Activated T-cell treated with anti-CD3 and anti-CD28 coated beads, Interleukin-2, amount 50 U/mL, for 1 hour (primary cell): ENCODE measurements at regions not wholly inside any gene's neighbourhood (a gene's known extent, or its start where the extent isn't known, plus 50 kb on each side); places are given as distances from the start of the nearest gene placed in this dataset.

Source experiments
- DNase-seq: peaks from one replicate; pipeline ENCODE4 v3.0.0-alpha.2; 2020

DNA sequence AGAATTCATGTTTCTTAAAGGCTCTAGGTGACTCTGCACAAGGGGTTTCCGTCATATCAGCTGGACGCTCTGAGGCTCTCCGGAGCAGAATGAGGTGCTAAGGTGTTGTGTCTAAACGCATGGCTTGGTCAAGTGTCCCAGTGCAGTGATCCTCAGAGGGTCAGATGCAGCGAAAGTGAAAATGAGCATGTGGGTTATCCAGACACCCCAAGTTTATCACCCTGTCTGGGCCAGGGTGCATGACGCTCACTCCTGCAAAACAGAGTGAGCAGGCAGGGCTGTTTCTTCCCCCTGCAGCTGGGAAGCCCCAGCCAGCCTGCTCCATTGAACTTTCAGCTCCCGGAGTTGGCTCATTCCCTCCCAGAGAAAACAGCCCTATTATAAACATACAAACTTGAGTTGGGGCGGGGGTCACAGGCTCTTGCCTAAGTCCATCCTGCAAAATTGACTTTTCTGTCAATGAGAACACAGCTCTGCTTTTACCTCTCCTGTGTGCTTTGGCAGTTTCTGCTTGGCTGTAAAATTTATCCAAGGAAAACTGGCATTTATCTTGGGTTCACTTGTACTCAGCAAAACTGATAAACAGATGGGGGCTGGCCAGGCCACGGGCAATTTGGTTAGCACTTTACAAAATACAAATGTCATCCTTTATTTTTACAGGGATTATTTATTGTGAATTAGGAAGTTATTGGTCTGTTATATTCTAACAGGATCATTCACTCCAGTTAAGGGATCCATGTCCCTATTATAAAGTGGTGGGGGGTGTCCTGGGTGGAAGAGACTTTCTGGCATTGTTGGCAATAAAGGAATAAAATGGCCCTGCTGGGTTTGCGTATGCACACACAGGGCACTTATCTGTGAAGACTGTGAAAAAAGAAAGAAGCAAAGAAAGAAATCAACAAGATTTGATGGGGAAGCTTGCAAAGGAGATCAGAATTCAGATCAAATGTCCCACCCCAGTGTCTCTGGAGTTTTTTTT, 154.9 kb downstream of the FOXA2 start:
- no peak for DNase-seq

DNA sequence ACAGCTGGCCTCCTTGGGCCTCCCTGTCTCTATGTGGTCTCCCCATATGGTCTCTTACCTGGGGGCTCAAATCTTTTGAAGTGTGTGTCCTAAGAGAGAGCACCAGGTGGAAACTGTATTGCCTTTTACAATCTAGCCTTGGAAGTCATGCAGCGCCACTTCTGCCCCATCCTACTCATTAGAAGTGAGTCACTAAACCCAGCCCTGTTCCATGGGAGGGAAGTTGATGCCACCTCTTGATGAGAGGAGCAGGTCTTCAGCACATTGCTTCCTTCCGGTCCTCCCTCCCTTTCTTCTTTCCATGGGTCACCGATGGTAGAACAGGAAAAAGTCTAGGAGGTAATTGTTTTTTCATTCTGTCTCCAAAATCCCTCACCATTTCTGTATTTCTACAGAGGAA, 156.3 kb downstream of the FOXA2 start:
- no peak for DNase-seq

DNA sequence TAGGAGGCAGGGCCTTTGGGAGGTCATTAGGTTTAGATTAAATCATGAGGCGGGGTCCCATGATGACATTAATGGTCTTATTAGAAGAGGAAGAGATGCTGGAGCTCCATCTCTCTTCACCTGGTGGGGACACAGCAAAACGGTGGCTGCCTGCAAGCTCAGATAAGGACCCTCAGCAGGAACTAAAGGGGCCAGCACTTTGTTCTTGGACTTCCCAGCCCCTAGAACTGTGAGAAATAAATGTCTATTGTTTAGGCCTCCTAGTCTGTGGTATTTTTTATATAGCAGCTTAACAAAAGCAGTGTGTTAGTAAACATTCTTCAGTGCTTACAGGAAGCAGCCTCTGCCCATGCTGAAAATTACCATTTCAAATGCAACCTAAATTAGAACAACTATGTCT, 157.6 kb downstream of the FOXA2 start:
- no peak for DNase-seq

DNA sequence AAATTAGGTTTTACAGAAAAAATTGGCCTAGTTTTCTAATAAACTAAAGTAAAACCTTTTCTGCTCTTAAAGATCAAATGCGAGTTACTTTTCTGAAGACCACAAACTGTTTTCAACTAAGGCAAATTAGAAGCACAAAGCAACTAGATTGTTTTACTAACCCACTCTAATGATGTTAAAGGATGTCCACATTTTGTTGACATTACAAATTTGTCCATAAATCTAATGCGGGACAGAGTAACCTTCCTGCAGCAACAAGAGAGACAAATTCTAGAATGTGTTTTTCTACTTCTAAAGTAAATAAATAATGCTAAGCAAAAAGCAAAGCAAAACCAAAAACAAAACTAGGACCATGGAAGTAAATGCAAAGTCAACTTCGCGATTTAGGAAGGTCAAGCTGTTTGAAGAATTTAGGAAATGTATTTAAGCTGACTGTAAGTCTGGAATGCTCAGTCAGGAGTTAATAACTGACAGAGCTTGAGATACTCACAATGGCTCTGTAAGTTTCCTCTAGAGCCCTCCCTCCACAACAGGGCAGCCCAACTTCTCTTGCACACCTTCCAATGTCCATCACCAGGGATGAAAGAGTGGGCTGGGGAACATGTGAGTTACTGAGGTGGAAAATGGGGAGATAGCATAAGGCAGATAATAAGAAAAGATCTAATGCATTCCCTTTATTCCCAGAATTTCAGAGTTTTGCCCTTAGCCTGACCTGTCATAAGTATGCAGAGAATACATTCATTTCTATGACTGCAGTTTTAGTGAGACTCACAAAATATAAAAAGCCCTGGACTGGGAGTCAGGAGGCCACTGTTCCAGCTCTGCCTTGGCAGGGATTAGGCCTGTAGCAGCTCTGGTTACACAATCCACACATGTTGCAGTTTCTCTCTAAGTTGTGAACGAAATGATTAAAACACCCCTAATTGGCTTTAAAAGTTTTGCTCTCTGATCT, 158.8 kb downstream of the FOXA2 start:
- no peak for DNase-seq

DNA sequence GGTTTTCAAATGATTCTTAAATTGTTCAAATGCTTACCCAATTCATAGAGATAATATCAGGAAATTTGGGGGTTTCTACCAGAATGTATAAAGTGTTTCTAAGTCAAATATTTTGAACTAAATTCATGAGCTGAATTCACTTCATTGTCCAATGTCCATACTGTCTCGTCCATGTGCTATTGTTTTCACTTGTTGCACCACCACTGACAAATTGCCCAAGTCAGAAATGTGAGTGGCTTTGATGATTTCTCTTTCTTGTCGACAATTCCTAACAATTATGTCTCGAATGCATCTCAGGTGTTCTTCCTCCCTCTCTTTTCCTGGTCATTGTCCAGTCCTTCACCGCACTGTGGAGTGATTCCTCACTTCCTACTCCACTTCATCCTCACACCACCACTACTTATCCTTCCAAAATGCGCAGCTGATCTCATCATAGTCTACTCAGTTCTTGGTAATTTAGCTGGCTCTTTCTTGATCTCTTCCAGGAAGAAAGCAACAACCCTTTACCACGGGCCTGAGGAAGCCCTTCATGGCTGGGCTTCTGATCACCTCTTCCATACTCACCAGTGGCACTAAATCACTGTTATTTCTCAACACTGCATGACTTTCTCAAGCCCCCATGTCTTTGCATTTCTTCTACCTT, 161.1 kb downstream of the FOXA2 start:
- no peak for DNase-seq

DNA sequence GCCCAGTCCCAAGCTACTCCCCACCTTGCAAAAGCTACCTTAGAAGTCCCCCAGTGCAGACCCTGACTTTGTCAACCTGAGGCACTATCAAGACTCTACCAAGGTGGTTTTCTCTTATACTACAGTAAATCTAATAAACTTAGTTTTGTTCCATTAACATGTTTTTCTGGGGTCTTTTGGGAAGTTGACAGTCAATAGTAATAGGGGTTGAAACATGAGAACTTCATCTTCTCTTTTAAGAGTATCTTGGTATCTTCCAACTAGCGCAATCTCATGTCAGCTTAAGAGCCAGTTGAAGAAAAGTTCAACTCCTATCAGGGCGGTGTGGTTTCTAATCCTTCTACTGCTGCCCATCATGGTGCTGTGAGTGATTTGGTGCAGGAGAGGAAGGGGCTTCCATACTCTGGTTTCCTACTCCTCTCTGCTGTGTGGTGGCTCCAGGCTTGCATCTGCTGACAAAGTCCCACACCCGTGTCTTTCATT, 164.2 kb downstream of the FOXA2 start:
- no peak for DNase-seq

DNA sequence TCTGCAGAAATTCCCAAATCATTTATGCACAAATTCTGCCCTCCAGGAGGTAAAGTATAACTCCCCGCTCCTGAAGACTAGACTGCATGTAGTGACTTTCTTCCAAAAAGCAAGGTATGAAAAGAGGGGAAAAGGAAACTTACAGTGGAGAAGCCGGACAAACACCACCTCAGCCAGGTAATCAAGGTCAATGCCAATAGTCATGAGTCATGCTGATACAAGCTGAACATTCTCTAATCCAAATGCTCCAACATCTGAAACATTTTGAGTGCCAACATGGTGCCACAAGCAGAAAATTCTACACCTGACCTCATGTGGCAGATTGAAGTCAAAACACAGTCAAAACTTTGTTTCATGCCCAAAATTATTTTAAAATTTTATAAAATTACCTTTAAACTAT, 165.6 kb downstream of the FOXA2 start:
- DNase-seq = no peak

DNA sequence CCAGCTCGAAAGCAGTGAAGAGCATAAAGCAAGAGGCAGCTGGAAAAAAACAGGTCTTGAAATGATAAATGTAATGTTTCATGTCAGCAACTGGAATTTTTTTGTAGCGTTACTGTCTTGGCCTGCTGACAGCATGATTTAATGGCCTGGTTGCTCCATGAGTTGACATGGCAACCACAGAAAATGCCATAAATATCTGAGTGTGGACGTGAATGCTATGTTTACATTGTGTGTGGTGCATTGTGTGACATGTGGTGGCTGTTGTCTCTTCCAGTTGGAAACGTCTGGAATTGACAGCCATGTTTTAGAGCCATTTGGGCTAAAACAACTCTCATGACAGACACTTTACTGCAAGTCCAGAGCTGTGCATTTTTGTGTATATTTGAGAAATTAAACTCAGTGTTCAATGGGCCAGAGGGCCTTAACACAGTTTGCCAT, 170.0 kb downstream of the FOXA2 start:
- DNase-seq = no peak

DNA sequence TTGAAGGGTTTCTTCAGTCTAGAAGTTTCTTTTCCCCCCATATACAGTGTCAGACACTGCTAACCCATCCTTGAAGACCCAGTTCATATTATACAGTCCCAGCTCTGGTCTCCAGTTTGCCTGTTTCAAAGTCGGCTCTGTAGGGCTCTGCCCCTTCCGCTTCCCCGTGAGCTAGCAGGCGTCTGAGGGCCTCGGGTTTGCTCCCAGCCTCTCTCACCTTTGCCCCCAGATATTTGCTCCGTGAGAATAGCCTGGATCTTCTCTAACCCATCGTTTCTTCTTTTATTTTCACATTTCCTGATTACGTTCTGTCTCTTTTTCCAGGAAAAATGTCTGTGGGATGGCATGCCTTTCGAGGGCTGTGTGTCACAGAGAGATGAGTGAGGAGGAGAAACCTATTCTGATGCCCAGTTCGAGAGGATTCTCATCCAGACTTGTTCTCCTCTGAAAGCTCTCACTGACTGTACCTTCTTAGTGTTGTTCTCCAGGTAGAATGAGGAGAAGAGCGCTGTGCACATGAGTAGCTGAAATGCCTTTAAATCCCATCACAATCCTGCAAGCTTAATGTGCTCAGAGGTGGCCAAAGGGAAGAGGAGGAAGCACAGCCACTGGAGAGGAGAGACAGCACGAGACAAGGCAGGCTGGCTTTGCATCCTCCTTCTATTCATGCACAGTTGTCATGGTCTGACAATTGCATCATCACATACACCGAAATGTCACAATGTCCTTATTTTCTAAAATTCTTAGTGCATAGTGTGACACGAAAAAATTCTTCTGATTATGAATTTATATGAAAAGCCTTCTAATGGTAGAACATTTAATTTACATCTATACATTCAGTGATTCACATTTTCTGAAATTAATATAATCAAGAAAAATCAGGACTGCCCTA, 171.1 kb downstream of the FOXA2 start:
- no peak for DNase-seq

DNA sequence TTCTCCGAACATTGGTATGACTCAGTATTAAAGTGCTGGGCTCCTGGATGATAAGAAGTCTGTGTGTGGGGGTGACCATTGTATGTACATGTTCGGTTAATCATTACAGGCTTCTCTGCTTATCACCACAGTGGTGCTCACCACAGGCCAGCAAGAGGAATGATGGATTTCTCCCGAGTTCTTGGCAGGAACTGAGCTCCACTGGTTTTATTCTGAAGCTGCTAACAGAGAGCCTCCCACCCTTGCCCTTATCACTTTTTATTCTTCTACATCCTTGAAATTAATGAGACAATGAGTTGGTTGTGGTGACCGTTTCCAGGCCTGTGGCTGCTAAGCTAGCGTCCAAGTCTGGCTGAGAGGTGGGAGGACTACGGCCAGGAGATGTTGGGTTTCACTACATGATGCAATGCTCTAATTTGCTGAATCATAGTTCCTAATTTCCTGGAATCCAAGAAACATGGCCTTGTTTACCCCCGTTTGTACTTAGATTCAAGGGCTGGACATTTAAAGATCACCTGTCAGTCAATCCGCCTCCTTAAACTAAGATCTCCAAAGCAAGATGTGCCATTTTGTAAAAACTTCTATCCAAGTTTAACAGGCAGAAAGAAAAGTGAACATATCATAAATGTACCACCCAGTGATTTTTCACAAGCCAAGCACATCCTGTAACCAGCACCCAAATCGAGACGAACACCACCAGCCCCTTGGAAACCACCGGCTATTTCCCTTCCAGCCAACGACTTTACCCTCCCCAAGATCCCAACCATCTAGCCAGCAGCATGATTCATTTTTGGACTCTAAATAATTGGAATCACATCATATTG, 172.5 kb downstream of the FOXA2 start:
- DNase-seq = no peak

DNA sequence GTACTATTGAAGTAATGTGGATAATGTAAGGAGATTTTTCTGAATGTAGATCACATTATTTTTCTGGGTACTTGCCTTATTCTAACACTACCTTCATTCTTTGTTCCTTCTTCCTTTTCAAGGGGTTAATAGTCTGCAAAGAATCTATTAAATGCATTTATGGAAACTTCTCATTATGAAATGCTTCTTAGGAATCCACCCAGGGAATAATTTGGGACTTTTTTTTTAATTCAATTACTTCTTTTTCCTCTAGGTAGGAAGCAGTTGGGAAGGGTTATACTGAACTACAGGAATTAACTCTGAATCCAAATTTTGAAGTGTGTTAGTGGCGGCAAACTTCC, 173.1 kb downstream of the FOXA2 start:
- DNase-seq = no peak

DNA sequence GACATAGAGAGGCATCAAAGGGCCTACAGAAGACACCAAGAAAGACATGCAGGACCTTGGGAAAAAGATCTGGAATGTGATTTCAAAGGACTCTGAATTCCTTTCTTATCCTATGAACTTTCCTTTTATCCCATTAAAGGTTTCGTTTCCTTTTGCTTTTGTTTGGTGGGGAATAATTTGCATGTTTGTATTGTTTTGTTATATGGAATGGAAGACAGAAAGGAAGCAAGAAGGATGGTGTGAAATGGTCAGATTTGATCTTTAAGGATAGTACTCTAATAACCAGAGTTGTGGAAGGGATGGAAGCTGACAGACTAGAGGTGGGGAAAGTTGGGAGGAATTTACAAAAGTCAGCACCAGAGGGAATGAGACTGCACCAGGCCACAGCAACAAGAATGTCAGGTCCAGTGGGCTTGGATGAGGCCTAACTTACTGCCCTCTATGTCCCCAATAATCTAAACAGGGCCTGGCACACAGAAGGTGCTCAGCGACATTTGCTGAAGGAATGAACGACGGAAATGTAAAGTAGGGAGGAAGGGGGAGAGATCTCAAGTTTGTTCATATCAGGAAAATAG, 173.7 kb downstream of the FOXA2 start:
- no peak for DNase-seq

DNA sequence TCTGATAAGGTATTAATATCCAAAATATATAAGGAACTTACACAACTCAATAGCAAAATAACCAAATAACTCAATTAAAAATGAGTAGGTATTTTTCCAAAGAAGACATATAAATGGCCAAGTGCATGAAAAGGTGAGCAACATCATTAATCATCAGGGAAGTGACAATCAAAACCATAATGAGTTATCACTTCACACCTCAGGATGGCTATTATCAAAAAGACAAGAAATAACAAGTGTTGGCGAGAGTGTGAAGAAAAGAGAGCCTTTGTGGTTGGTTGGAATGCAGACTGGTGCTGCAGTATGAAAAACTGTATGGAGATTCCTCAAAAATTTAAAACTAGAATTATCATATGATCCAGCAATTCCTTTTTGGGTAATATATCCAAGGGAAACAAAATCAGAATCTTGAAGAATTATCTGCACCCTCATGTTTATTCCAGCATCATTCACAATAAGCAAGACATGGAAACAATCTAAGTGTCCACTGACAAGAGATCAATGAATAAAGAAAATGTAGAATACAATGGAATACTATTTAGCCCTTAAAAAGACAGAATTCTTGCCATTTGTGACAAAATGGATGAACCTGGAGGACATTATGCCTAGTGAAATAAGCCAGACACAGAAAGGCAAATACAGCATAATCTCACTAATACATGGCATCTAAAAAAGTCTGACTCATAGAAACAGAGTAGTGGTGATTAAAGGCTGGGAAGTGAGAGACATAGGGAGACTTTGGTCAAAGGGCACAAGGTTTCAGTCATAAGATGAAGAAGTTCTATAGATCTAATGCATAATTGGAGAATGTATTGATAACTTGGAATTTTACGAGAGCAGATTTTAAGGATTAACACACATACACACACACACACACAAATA, 175.6 kb downstream of the FOXA2 start:
- no peak for DNase-seq

DNA sequence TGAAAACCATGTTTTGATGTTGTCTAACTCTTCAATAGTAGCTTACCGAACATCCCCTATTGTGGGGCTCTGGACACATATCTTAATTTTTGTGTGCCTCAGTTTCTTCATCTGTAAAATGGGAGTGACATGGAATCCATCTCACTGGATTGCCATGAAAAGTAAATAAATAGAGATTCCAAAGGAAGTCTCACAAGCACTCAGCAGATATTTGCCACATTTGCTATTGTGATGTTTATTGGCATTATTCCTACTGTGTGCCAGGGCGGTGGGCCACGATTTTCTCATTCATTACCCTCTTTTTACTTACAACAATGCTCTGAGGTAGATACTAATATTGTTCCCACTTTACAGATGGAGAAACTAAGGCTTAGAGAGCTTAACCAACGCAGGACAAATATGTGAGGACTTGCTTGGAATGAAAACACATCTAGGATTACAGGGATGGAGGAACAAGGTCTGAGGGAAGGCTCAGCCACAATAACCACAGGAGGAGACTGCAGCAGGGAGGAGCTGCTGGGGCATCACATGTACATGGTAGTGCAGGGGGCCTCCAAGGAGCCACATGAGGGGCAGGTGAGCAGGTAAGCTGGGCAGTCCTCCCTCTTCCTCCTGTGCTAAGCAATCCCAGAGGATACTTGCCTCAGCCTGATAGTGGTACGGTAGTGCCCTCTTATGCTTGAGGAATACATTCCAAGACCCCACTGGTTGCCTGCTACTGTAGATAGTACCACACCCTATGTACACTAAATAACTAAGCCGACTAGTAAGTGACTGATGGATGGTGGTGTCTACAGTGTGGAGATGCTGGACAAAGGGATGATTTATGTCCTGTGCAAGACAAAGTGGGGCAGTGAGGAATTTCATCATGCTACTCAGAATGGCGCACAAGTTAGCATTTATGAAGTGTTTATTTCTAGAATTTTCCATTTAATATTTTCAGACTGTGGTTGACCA, 176.9 kb downstream of the FOXA2 start:
- no peak for DNase-seq

DNA sequence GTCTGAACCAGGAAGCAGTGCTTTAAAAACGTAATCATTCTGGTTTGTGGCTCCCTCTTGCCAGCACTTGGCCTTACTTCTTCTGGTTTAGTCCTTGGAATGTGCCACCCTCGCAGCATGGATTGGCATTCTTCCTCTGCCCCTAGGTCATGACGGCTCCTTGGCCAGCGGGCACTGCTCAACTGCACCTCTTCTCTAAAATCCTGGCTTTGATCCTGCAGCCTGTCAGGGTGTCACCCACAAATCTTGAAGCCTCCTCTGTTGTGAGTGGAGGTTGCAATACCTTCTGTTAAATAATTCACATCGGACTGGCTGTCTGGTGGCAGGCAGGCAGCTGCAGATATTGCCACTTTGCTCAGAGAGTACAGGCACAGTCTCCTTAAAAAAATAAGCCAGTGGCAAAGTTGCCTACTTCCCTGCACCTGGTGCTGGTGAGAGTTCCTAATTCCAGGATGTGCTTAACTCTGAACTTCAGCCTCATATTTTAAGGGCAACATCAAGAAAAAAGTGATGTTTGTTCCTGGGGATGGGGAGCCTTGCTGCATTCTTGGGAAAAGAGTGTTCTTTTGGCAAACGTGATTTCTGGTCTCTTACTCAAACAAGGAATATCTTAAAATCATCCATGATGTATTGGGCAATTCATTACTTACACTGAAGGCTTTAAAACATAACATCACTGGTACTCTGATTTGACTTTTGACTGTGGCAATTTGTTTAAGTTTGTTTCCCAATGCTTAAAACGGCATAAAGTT, 179.8 kb downstream of the FOXA2 start:
- DNase-seq = no peak

DNA sequence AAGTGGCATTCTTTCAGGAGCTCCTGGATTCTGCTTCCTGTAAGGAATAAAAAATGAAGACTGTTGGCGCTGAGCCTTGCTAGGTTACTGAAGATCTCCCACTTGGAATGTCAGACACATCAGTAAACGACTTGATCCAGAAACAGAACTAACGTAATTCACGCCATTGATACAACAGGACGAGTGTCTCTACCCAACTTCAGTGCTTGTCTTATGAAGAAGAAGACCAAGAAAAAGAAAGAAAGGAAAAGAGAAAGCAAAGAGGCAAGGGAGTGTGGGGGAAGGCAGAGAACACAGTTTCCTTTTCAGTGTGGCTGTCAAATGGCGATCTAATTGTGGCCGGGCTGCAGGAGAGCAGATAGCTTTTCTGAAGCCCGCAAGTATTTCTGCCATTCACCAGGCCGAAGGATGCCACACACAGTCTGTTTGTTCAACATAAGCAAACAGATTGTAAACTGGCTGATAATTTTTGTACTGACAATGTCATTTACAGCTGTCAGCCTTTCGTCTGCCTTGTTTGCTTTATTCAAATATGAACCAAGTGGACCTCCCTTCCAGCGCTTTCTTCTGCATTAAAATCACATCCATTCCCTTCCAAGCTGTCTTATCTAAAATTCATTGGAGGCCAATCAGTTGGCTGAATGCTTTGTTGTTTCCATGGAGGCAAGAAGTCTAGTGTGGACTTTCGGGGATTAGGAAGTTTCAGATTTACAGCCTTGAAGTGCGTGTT, 180.6 kb downstream of the FOXA2 start:
- no peak for DNase-seq
